ENCODE measurements at regions not wholly inside any gene's neighbourhood (a gene's known extent, or its start where the extent isn't known, plus 50 kb on each side); places are given as distances from the start of the nearest gene placed in this dataset.
"Not testable (repeated sequence)": the region's sequence is repeated elsewhere in the genome, so short reads cannot be mapped to it uniquely, and the experiment has no call there.

DNA sequence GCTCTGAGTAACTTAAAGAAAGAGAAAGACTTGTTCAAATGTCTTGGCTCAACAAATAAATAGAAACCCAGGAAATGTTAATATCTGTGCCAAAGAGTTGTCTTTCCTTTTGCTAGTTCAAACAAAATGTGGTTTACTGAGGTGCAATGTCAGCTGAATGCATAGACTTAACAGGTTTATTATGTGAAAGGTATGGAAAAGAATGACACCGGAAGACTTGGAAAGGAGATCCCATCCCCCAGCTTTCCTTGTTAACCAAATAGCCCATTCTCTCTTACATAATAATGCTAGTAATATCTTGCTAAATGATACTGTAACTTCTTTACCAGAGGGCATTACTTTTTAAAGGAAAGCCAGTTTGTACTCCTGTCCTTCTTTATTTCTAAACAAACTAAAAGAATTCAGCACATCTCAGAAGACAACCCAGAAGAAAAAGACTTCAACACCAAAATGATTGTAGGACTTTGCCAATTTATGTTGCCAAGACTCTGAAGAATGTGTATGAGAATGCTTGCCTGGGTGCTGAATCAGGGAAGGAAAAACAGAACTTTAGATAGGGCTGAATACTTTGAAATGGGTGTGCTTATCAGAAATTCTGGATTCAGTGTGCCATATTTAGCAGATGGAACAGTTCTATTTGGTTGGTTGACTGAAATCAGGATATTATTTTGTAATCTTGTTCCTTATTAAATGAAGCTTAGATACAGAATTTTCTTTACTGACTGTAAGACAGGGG, 344.1 kb downstream of the TMEM38B start:
- H3K27ac Mint-ChIP-seq, result no peak overlapping the region
- no peaks in the 10 kb centered on the region for H3K36me3 Mint-ChIP-seq
- CTCF ChIA-PET, result no interaction called here
- H3K9me3 Mint-ChIP-seq (ENCODE audit: low read depth), result no peaks in the 10 kb centered on the region
- H3K4me1 Mint-ChIP-seq, result no peaks in the 10 kb centered on the region
- DNase-seq (no peak), ATAC-seq (no peak)
- H3K27me3 Mint-ChIP-seq, result no peaks in the 10 kb centered on the region
- H3K4me3 Mint-ChIP-seq, result no peak overlapping the region

DNA sequence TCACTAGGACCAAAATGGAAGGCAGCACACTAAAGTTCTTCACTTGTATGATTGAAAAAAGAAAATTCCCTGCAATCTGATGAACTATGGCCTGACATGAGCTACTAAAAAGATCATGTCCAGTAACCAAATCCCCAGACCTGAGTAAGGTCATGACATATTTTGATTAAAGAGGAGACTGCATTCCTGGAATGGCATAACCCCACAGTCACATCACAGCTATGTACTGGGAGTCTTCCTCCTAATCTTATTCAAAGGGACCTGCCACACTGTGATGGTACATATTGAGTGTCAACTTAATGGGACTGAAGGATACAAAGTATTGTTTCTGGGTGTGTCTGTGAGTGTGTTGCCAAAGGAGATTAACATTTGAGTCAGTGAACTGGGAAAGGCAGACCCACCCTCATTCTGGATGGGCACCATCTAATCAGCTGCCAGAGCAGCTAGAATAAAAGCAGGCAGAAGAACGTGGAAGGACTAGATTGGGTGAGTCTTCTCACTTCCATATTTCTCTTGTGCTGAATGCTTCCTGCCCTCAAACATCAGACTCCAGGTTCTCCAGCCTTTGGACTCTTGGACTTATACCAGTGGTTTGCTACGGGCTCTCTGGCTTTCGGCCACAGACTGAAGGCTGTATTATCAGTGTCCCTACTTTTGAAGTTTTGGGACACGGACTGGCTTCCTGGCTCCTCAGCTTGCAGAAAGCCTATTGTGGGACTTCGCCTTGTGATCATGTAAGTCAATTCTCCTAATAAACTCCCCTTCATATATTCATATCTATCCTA, 345.0 kb downstream of the TMEM38B start:
- H3K4me3 Mint-ChIP-seq, result no peak overlapping the region

DNA sequence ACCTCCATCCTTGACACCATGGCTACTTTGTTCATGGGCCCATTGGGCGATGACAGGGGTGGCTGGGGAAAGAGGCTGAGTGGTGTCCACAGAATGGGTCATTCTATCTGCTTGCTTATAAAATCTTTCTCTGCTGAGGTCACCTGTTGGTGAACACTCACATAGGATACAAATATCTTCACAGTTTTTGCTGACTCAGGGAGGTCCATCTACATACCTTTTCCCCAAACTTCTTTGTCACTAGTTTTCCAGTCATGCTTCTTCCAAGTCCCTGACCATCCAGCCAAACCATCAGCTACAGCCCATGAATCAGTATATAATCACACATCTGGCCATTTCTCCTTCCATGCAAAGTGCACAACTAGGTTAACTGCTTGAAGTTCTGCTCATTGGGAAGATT, 347.6 kb downstream of the TMEM38B start:
- CTCF ChIA-PET; H3K4me3 Mint-ChIP-seq; H3K27me3 Mint-ChIP-seq; H3K9me3 Mint-ChIP-seq (ENCODE audit: low read depth); ATAC-seq; DNase-seq; H3K27ac Mint-ChIP-seq; H3K36me3 Mint-ChIP-seq; H3K4me1 Mint-ChIP-seq: not testable (repeated sequence)

More for the DNA sequence above, 345.0 kb downstream of the TMEM38B start:
- no peaks in the 10 kb centered on the region for H3K36me3 Mint-ChIP-seq
- CTCF ChIA-PET, result no interaction called here
- no peak for DNase-seq
- no peak overlapping the region for H3K27ac Mint-ChIP-seq
- H3K27me3 Mint-ChIP-seq, result no peaks in the 10 kb centered on the region
- H3K9me3 Mint-ChIP-seq (ENCODE audit: low read depth), result no peaks in the 10 kb centered on the region
- ATAC-seq, result no peak
- H3K4me1 Mint-ChIP-seq, result no peaks in the 10 kb centered on the region

DNA sequence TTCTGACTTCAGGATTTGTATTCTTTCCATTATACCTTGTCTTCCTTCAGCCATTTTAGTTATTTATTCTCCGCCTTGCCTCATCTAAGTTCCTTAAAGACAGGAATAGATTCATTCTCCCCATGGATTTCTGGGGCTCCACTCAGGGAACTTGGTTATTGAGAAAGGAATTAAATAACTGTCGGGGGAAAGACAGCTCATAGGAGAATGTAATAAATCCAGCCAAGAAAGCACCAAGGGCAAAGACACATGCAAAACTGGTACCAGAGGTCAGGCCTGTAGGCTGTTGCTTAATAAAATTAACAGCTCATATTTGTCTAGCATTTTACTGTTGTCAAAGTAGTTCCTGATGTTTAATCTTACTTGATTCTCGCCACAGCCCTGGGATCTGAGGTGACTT, 357.2 kb downstream of the TMEM38B start:
- Mint-ChIP-seq H3K9me3 (ENCODE audit: low read depth) (peaks cover 1% of the 10 kb centered on the region), H3K4me3 (no peak overlapping the region), H3K27me3 (no peaks in the 10 kb centered on the region), H3K27ac (no peak overlapping the region), H3K36me3 (no peaks in the 10 kb centered on the region), H3K4me1 (no peaks in the 10 kb centered on the region)
- DNase-seq (no peak), ATAC-seq (no peak)
- CTCF ChIA-PET, result no interaction called here

DNA sequence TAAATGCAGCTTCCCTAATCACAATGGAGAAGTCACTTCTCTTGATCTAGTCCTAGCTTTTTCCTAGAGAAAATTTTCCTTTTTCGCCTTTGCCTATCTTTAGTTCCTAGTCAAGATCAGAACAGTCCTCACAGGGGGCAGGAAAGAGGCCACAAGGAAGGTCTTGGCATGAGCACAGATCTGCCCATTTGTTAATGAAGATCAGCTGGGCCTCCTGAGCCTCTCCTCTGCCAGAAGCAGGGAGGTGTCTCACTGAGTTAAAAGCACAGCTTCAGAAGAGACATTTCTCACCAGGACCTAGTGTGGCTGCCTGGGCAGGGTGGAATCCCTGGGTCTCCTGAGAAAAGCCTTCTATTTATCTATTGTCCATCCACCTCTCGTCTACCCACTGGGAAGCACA, 357.8 kb downstream of the TMEM38B start:
- peaks cover 2% of the 10 kb centered on the region for H3K9me3 Mint-ChIP-seq (ENCODE audit: low read depth)
- H3K27me3 Mint-ChIP-seq, result no peaks in the 10 kb centered on the region
- ATAC-seq (no peak), DNase-seq (no peak)
- CTCF ChIA-PET, result no interaction called here
- H3K4me1 Mint-ChIP-seq, result no peaks in the 10 kb centered on the region
- H3K36me3 Mint-ChIP-seq, result no peaks in the 10 kb centered on the region
- no peak overlapping the region for H3K27ac Mint-ChIP-seq
- H3K4me3 Mint-ChIP-seq, result no peak overlapping the region

DNA sequence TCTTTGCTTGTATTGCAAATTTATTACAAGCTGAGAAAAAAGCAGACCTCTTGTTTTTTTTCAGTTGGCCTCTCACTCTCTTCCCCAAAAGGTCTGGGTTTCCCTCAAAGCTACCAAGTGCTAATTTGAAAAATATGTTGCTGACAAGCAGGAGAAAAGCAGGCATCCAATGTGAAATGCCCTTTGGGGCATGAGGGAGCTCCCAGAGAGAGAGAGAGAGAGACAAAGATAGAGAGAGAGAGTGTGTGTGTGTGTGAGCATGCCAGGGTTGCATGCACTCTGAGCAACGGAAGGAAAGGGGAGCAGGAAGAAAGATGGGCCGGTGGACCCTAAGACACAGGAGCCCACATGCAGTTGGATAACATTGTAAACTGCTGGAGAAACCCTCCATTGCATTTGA, 358.4 kb downstream of the TMEM38B start:
- CTCF ChIA-PET, result no interaction called here
- no peak overlapping the region for H3K27ac Mint-ChIP-seq
- H3K4me1 Mint-ChIP-seq, result no peaks in the 10 kb centered on the region
- H3K36me3 Mint-ChIP-seq, result no peaks in the 10 kb centered on the region
- peaks cover 2% of the 10 kb centered on the region for H3K9me3 Mint-ChIP-seq (ENCODE audit: low read depth)
- no peak overlapping the region for H3K4me3 Mint-ChIP-seq
- DNase-seq (no peak), ATAC-seq (no peak)
- H3K27me3 Mint-ChIP-seq, result no peaks in the 10 kb centered on the region

DNA sequence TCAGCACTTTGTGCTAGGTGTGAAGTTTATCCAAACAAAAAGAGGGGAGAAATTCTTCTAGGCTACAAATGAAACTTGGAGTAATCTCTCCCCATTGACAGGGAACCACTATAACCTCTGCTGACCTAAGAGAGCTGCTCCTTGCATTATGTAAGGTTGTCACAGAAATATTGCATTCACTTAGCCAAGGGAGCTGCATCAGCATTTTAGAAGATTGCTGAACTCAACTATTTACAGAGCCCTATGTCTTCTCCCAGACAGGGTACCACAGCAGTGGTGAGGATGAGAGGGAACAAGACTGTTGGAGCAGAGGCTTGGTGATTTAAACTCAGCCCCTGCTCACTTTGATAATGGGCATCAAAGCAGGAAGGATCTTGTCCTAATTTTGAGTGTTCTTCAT, 362.0 kb downstream of the TMEM38B start:
- H3K27ac Mint-ChIP-seq, result no peak overlapping the region
- no peaks in the 10 kb centered on the region for H3K36me3 Mint-ChIP-seq
- no peak overlapping the region for H3K4me3 Mint-ChIP-seq
- CTCF ChIA-PET, result no interaction called here
- DNase-seq (no peak), ATAC-seq (no peak)
- H3K9me3 Mint-ChIP-seq (ENCODE audit: low read depth), result peaks cover 2% of the 10 kb centered on the region
- no peaks in the 10 kb centered on the region for H3K27me3 Mint-ChIP-seq
- no peaks in the 10 kb centered on the region for H3K4me1 Mint-ChIP-seq

DNA sequence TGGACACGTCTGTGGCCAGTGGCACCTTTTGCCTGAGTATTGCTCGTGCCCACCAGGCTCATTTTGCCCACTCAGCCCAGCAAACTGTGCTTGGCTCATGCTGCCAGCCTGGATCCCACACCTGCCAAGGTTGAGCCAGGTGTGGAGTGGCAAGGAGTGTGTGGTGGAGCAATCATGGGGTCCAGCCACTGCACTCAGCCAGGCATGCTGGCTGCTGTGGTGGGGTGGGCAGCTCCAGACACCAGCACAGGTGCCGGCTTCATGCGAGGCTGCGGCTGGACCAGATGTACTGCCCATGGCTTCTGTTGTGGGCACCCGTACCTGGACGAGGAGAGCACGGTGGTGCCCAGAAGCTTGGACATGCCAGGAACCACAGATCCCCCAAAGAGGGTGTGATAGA, 364.1 kb downstream of the TMEM38B start:
- H3K27ac Mint-ChIP-seq, result no peak overlapping the region
- peaks cover 2% of the 10 kb centered on the region for H3K9me3 Mint-ChIP-seq (ENCODE audit: low read depth)
- no peaks in the 10 kb centered on the region for H3K36me3 Mint-ChIP-seq
- DNase-seq, result no peak
- no peaks in the 10 kb centered on the region for H3K4me1 Mint-ChIP-seq
- no peak for ATAC-seq
- no peak overlapping the region for H3K4me3 Mint-ChIP-seq
- CTCF ChIA-PET, result no interaction called here
- H3K27me3 Mint-ChIP-seq, result no peaks in the 10 kb centered on the region

DNA sequence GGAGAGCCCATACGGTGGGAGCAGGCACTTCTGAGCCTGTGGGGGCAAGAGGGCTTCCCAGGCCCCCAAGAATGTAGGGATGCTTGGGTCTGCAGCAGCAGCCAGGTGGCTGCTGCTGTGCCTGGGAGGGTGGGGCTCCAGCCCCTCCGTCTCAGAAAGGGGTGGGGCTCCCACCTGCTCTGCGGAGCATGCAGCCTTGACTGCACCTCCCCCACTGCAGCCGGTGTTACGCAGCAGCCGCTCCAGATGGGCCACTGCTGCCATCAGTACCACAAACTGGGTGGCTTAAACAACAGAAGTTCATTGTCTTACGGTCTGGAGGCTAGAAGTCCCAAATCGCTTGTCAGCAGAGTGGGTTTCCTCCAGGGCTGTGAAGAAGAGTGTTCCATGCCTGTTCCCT, 365.5 kb downstream of the TMEM38B start:
- CTCF ChIA-PET, result no interaction called here
- DNase-seq (no peak), ATAC-seq (no peak)
- Mint-ChIP-seq H3K4me1 (no peaks in the 10 kb centered on the region), H3K27me3 (no peaks in the 10 kb centered on the region), H3K27ac (no peak overlapping the region), H3K4me3 (no peak overlapping the region), H3K36me3 (no peaks in the 10 kb centered on the region), H3K9me3 (ENCODE audit: low read depth) (peaks cover 2% of the 10 kb centered on the region)

DNA sequence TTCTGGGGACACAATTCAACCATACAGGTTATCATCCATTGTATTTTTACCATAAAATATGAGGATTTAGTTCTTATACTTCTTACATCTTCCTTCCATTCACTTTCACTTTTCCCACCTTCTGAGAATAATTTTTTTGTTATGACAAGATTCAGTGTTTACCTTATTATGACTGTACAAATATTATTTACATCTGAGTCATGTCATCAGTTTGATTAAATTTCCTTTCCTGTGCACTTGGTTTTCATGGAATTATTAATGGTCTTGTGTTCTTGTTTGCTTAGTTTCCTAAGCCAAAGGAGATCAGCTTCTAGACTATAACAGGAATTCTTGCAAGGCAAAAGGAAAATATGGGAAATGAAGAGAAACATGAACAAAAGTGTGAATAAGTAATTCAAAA, 366.5 kb downstream of the TMEM38B start:
- no peak overlapping the region for H3K27ac Mint-ChIP-seq
- no peak for DNase-seq
- CTCF ChIA-PET, result no interaction called here
- ATAC-seq, result no peak
- H3K9me3 Mint-ChIP-seq (ENCODE audit: low read depth), result peaks cover 2% of the 10 kb centered on the region
- no peak overlapping the region for H3K4me3 Mint-ChIP-seq
- H3K4me1 Mint-ChIP-seq, result no peaks in the 10 kb centered on the region
- H3K27me3 Mint-ChIP-seq, result no peaks in the 10 kb centered on the region
- H3K36me3 Mint-ChIP-seq, result no peaks in the 10 kb centered on the region

DNA sequence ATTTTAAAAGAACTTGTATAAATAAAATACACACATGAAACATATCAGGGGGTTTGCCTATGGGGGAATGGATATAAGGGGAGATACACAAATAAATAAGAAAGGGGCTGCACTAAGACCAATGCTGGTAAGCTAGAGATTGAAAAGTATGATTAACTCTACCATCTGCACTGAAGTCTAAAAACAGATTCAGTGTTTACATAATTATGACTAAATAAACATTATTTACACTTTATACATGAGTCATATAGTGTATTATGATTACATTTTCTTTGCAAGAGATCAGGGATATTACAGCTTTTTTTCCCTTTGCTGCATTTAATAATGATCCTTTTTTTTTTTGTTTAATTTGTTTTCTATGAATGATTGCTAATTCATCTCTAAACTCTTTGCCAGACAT, 367.9 kb downstream of the TMEM38B start:
- no peaks in the 10 kb centered on the region for H3K4me1 Mint-ChIP-seq
- ATAC-seq, result no peak
- no peaks in the 10 kb centered on the region for H3K9me3 Mint-ChIP-seq (ENCODE audit: low read depth)
- DNase-seq, result no peak
- no peaks in the 10 kb centered on the region for H3K36me3 Mint-ChIP-seq
- no peak overlapping the region for H3K4me3 Mint-ChIP-seq
- no peaks in the 10 kb centered on the region for H3K27me3 Mint-ChIP-seq
- H3K27ac Mint-ChIP-seq, result no peak overlapping the region
- CTCF ChIA-PET, result no interaction called here

DNA sequence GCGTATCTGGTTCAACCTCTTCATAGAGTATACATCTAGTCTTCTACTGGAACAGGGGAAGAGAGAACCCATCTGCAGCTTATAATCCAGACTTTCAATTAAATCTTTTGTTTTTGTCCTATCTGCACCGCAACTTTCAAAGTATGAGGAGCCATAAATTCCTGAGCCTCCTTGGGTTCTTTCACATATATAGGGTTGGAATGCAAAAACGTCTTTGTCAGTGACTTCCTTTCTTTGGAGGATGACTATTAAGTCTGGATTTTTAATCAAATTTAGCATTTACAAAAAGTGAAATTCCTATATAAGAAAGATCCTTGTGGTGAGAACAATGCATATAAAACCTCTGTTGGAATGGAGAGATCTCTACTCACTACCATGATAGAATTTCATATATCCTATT, 370.8 kb downstream of the TMEM38B start:
- H3K27me3 Mint-ChIP-seq, result no peaks in the 10 kb centered on the region
- peaks cover 4% of the 10 kb centered on the region for H3K9me3 Mint-ChIP-seq (ENCODE audit: low read depth)
- H3K36me3 Mint-ChIP-seq, result no peaks in the 10 kb centered on the region
- CTCF ChIA-PET, result no interaction called here
- H3K4me1 Mint-ChIP-seq, result no peaks in the 10 kb centered on the region
- DNase-seq, result no peak
- no peak overlapping the region for H3K27ac Mint-ChIP-seq
- H3K4me3 Mint-ChIP-seq, result no peak overlapping the region
- ATAC-seq, result no peak

DNA sequence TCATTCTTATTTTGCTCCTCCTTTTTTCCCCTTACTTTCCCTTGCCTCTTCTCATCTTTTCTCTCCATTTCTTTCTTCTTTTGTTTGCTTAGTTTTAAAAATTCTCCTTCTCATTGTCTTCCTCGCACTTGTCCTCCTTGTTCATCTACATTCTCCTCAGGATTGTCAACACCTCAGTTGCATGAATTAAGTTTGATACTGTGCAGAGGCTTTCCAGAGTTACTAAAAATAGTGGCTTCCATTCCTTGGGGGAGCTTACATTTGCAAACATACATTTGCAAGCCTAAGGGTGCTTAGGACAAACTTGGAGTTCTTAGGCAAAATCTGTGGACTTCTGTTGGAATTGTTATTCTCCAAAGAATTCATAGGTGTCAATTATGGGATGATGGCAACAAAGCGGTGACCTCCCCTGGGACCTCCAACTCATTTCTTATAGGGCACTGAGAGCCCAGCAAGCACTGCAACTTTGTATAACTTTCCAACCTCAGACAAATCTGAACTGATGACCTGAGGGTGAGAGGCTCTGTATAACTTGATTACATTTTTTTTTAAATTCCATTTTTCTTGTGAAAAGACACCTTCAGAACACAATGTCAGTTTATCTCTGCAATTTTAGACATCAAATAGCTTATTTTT, 371.4 kb downstream of the TMEM38B start:
- CTCF ChIA-PET, result no interaction called here
- H3K27me3 Mint-ChIP-seq, result no peaks in the 10 kb centered on the region
- H3K36me3 Mint-ChIP-seq, result no peaks in the 10 kb centered on the region
- H3K4me3 Mint-ChIP-seq, result no peak overlapping the region
- DNase-seq (no peak), ATAC-seq (no peak)
- no peak overlapping the region for H3K27ac Mint-ChIP-seq
- H3K9me3 Mint-ChIP-seq (ENCODE audit: low read depth), result peaks cover 4% of the 10 kb centered on the region
- H3K4me1 Mint-ChIP-seq, result no peaks in the 10 kb centered on the region

DNA sequence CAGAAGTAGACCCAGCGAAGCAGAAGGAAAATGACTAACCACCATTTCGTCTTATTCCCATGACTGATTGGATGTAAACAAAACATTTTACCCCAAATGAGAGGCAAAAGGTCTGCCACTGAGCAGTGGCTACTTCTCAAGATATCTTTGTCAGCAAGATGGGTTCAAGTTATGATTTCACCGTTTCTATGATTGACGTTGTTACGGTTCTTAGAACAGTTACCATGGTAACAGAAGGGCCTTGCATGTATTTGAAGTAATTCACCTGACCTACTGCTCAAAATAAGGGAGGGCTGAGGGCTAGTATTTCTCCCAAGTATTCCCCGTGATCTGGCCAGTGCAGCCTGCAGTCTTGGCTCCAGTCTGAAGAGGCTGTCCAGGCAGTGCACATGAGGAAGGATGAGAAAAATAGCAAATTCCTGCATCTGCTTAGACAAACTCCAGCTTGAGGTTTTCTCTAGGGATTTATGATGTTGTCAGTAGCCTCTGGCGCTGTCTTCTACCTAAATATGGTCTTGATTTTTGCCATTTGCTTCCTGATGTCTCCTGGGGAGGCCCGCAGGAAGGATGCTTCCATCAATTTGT, 372.7 kb downstream of the TMEM38B start:
- no peaks in the 10 kb centered on the region for H3K36me3 Mint-ChIP-seq
- no peaks in the 10 kb centered on the region for H3K4me1 Mint-ChIP-seq
- no peak overlapping the region for H3K4me3 Mint-ChIP-seq
- H3K27ac Mint-ChIP-seq, result no peak overlapping the region
- DNase-seq, result no peak
- H3K27me3 Mint-ChIP-seq, result no peaks in the 10 kb centered on the region
- ATAC-seq, result no peak
- CTCF ChIA-PET, result no interaction called here
- H3K9me3 Mint-ChIP-seq (ENCODE audit: low read depth), result peaks cover 4% of the 10 kb centered on the region
